ENCODE measurements at regions not wholly inside any gene's neighbourhood (a gene's known extent, or its start where the extent isn't known, plus 50 kb on each side); places are given as distances from the start of the nearest gene placed in this dataset.
"Not testable (repeated sequence)": the region's sequence is repeated elsewhere in the genome, so short reads cannot be mapped to it uniquely, and the experiment has no call there.

GRCh38 chrX:35461164-35461563, 337.0 kb upstream of the MAGEB16 start:
- no peaks in the 10 kb centered on the region for H3K27me3 ChIP-seq (replicated peaks; ENCODE audit: insufficient read depth, low read depth, low read length, poor library complexity)
- no peak for DNase-seq (ENCODE audit: low spot score)
- H3K36me3 ChIP-seq (ENCODE audit: insufficient read depth, low read length, poor library complexity, severe bottlenecking): no peaks in the 10 kb centered on the region
- intact Hi-C loops (cut with micrococcal nuclease; ENCODE audit: unreplicated experiment): no loop called here
- ChIA-PET POLR2A (ENCODE audit: low non-redundant PET) (no interaction called here), CTCF (no interaction called here)
- BruUV-seq (replicated peaks): no TSS peak
- no peaks in the 10 kb centered on the region for H3K4me1 ChIP-seq (ENCODE audit: insufficient read depth, low read length, poor library complexity, severe bottlenecking)
- TF ChIP-seq EZH2 (IDR thresholded peaks at IDR 0.05; ENCODE audit: borderline replicate concordance, low read depth, low read length, poor library complexity, severe bottlenecking): no peak
- TF ChIP-seq, protein P1, sequence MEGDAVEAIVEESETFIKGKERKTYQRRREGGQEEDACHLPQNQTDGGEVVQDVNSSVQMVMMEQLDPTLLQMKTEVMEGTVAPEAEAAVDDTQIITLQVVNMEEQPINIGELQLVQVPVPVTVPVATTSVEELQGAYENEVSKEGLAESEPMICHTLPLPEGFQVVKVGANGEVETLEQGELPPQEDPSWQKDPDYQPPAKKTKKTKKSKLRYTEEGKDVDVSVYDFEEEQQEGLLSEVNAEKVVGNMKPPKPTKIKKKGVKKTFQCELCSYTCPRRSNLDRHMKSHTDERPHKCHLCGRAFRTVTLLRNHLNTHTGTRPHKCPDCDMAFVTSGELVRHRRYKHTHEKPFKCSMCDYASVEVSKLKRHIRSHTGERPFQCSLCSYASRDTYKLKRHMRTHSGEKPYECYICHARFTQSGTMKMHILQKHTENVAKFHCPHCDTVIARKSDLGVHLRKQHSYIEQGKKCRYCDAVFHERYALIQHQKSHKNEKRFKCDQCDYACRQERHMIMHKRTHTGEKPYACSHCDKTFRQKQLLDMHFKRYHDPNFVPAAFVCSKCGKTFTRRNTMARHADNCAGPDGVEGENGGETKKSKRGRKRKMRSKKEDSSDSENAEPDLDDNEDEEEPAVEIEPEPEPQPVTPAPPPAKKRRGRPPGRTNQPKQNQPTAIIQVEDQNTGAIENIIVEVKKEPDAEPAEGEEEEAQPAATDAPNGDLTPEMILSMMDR (conservative IDR thresholded peaks at IDR 0.05; ENCODE audit: low read depth, low read length): no peak
- H3K9me3 ChIP-seq (ENCODE audit: low read depth, low read length, poor library complexity, severe bottlenecking): peaks cover 6% of the 10 kb centered on the region
- no peak overlapping the region for H3K4me3 ChIP-seq (ENCODE audit: low read depth, low read length, poor library complexity, severe bottlenecking)
- H3K27ac ChIP-seq (ENCODE audit: low read depth, low read length, poor library complexity, severe bottlenecking): no peak overlapping the region

DNA sequence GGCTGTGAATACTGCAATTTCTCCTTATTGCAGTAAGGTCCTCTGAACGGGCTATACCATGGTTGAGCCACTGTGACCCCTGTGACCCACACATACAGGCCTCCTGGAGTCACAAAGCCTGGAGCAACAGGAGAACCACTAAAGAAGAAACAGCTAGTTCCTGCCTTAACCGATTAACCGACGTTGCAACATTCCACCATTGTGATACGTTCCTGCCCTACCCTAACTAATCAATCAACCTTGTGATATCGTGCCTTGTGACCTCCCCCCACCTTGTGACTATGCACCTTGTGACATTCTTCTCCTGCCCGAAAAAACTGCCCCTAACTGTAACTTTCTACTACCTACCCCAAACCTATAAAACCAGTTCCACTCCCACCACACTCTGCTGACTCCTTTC, 301.5 kb upstream of the MAGEB16 start:
- H3K36me3 ChIP-seq (ENCODE audit: insufficient read depth, low read length, poor library complexity, severe bottlenecking); H3K4me3 ChIP-seq (ENCODE audit: low read depth, low read length, poor library complexity, severe bottlenecking); DNase-seq (ENCODE audit: low spot score); BruUV-seq (replicated peaks); H3K9me3 ChIP-seq (ENCODE audit: low read depth, low read length, poor library complexity, severe bottlenecking); H3K27me3 ChIP-seq (replicated peaks; ENCODE audit: insufficient read depth, low read depth, low read length, poor library complexity); H3K4me1 ChIP-seq (ENCODE audit: insufficient read depth, low read length, poor library complexity, severe bottlenecking); intact Hi-C loops (cut with micrococcal nuclease; ENCODE audit: unreplicated experiment); H3K27ac ChIP-seq (ENCODE audit: low read depth, low read length, poor library complexity, severe bottlenecking); POLR2A ChIA-PET (ENCODE audit: low non-redundant PET); CTCF ChIA-PET: not testable (repeated sequence)

DNA sequence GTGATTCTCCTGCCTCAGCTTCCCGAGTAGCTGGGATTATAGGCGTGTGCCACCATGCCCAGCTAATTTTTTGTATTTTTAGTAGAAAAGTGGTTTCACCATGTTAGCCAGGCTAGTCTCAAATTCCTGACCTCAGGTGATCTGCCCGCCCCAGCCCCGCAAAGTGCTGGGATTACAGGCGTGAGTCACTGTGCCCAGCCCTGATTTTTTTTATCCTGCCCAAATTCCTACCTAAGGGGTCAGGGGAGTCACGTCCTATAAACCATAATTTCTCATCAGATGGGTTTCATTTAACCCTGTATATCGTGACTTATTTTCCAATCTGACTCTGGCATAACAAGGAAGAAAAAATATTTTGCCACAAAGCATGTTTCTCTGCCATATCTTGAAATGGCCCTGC, 300.7 kb upstream of the MAGEB16 start:
- H3K36me3 ChIP-seq (ENCODE audit: insufficient read depth, low read length, poor library complexity, severe bottlenecking); BruUV-seq (replicated peaks); POLR2A ChIA-PET (ENCODE audit: low non-redundant PET); CTCF ChIA-PET; H3K27ac ChIP-seq (ENCODE audit: low read depth, low read length, poor library complexity, severe bottlenecking); H3K4me1 ChIP-seq (ENCODE audit: insufficient read depth, low read length, poor library complexity, severe bottlenecking); H3K4me3 ChIP-seq (ENCODE audit: low read depth, low read length, poor library complexity, severe bottlenecking); H3K27me3 ChIP-seq (replicated peaks; ENCODE audit: insufficient read depth, low read depth, low read length, poor library complexity); H3K9me3 ChIP-seq (ENCODE audit: low read depth, low read length, poor library complexity, severe bottlenecking); DNase-seq (ENCODE audit: low spot score); intact Hi-C loops (cut with micrococcal nuclease; ENCODE audit: unreplicated experiment): not testable (repeated sequence)

- no peak for DNase-seq (ENCODE audit: low spot score)
- POLR2A ChIA-PET (ENCODE audit: low non-redundant PET): no interaction called here
Observed at GRCh38 chrX:35499071-35499862, 298.9 kb upstream of the MAGEB16 start.

More at GRCh38 chrX:35499071-35499862, 298.9 kb upstream of the MAGEB16 start:
- Histone ChIP-seq H3K27ac (ENCODE audit: low read depth, low read length, poor library complexity, severe bottlenecking) (no peak overlapping the region), H3K4me3 (ENCODE audit: low read depth, low read length, poor library complexity, severe bottlenecking) (no peak overlapping the region), H3K36me3 (ENCODE audit: insufficient read depth, low read length, poor library complexity, severe bottlenecking) (no peaks in the 10 kb centered on the region), H3K4me1 (ENCODE audit: insufficient read depth, low read length, poor library complexity, severe bottlenecking) (no peaks in the 10 kb centered on the region), H3K9me3 (ENCODE audit: low read depth, low read length, poor library complexity, severe bottlenecking) (no peaks in the 10 kb centered on the region), H3K27me3 (replicated peaks; ENCODE audit: insufficient read depth, low read depth, low read length, poor library complexity) (no peaks in the 10 kb centered on the region)
- no TSS peak for BruUV-seq (replicated peaks)
- TF ChIP-seq EZH2 (IDR thresholded peaks at IDR 0.05; ENCODE audit: borderline replicate concordance, low read depth, low read length, poor library complexity, severe bottlenecking): no peak
- CTCF ChIA-PET: no interaction called here
- intact Hi-C loops (cut with micrococcal nuclease; ENCODE audit: unreplicated experiment): no loop called here
